Tibial nerve (tissue), 4 donors: ENCODE measurements at regions not wholly inside any gene's neighbourhood (a gene's known extent, or its start where the extent isn't known, plus 50 kb on each side); places are given as distances from the start of the nearest gene placed in this dataset.

Experiments used
- EP300 ChIP-seq, 2 donors: sonication (generic); formaldehyde crosslinking; IDR thresholded peaks; one replicate each; pipeline ENCODE4 v1.6.1; 2017; ENCODE audit warnings: antibody characterized with exemption in 2 of 2, mild to moderate bottlenecking in 1 of 2
- POLR2A ChIP-seq, 2 donors: fragments of 450-650 bp; IDR thresholded peaks; one replicate each; pipeline ENCODE4 v1.6.1; 2017; ENCODE audit warnings: antibody characterized with exemption in 2 of 2, mild to moderate bottlenecking in 2 of 2, moderate library complexity in 2 of 2
- TF ChIP-seq, protein P1 (sequence below), 5 experiments: fragments of 200-600 bp in 3 of 5; fragments of 450-650 bp in 2 of 5; sonication (generic) in 3 of 5; IDR thresholded peaks; one replicate each; pipeline ENCODE4 v1.5.1; 2016 to 2019; ENCODE audit warnings: antibody characterized with exemption in 5 of 5, mild to moderate bottlenecking in 3 of 5, moderate library complexity in 2 of 5

DNA sequence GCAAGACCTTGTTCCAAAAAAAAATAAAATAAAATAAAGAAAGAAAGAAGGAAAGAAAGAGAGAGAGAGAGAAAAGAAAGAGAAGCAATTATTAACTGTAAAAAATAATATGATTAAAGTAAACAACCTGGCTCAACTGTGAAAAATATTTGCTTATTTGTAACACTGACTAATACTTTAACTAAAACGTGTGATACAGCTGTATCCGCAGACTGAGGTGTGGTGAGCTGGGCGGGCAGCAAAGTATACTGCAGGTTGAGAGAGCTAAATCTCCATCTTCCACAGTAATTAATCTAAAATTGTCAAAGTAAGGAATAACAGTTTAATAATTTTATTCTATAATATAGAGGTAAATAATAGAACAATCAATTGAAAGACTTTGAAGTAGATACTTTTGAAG, 145.5 kb upstream of the FAM241A start:
- TF ChIP-seq, protein P1, sequence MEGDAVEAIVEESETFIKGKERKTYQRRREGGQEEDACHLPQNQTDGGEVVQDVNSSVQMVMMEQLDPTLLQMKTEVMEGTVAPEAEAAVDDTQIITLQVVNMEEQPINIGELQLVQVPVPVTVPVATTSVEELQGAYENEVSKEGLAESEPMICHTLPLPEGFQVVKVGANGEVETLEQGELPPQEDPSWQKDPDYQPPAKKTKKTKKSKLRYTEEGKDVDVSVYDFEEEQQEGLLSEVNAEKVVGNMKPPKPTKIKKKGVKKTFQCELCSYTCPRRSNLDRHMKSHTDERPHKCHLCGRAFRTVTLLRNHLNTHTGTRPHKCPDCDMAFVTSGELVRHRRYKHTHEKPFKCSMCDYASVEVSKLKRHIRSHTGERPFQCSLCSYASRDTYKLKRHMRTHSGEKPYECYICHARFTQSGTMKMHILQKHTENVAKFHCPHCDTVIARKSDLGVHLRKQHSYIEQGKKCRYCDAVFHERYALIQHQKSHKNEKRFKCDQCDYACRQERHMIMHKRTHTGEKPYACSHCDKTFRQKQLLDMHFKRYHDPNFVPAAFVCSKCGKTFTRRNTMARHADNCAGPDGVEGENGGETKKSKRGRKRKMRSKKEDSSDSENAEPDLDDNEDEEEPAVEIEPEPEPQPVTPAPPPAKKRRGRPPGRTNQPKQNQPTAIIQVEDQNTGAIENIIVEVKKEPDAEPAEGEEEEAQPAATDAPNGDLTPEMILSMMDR (IDR thresholded peaks at IDR 0.05), result no peak
- TF ChIP-seq EP300 (IDR thresholded peaks at IDR 0.05) (no peak), POLR2A (IDR thresholded peaks at IDR 0.05) (no peak)
